Body of pancreas (tissue), 4 donors: ENCODE measurements at regions not wholly inside any gene's neighbourhood (a gene's known extent, or its start where the extent isn't known, plus 50 kb on each side); places are given as distances from the start of the nearest gene placed in this dataset.

Experiments used
- POLR2A ChIP-seq, 3 donors: fragments of 450-650 bp; IDR thresholded peaks; one replicate each; pipeline ENCODE4 v1.6.1; 2016; ENCODE audit warnings: antibody characterized with exemption in 3 of 3, mild to moderate bottlenecking in 2 of 3
- TF ChIP-seq, protein P1 (sequence below), 7 experiments: fragments of 450-650 bp in 4 of 7; fragments of 200-600 bp in 3 of 7; sonication (generic) in 3 of 7; IDR thresholded peaks; one replicate each; pipeline ENCODE4 v1.5.1; 2016 to 2019; ENCODE audit warnings: antibody characterized with exemption in 7 of 7

GRCh38 chr10:33799281-33799943 is 464.9 kb upstream of the NRP1 start:
- no peak for TF ChIP-seq POLR2A (IDR thresholded peaks at IDR 0.05)
- TF ChIP-seq, protein P1, sequence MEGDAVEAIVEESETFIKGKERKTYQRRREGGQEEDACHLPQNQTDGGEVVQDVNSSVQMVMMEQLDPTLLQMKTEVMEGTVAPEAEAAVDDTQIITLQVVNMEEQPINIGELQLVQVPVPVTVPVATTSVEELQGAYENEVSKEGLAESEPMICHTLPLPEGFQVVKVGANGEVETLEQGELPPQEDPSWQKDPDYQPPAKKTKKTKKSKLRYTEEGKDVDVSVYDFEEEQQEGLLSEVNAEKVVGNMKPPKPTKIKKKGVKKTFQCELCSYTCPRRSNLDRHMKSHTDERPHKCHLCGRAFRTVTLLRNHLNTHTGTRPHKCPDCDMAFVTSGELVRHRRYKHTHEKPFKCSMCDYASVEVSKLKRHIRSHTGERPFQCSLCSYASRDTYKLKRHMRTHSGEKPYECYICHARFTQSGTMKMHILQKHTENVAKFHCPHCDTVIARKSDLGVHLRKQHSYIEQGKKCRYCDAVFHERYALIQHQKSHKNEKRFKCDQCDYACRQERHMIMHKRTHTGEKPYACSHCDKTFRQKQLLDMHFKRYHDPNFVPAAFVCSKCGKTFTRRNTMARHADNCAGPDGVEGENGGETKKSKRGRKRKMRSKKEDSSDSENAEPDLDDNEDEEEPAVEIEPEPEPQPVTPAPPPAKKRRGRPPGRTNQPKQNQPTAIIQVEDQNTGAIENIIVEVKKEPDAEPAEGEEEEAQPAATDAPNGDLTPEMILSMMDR (IDR thresholded peaks at IDR 0.05), result no peak
